ENCODE measurements at regions not wholly inside any gene's neighbourhood (a gene's known extent, or its start where the extent isn't known, plus 50 kb on each side); places are given as distances from the start of the nearest gene placed in this dataset.

GRCh38 chr2:190780594-190780993 is 100.0 kb upstream of the GLS start:
- no peaks in the 10 kb centered on the region for H4K20me1 ChIP-seq (replicated peaks; ENCODE audit: insufficient read depth)
- H3K27ac ChIP-seq (ENCODE audit: low read depth): no peak overlapping the region
- no peak for DNase-seq (ENCODE audit: low spot score)
- Mint-ChIP-seq H3K27me3 (ENCODE audit: insufficient read depth, low read depth, poor library complexity) (no peaks in the 10 kb centered on the region), H3K9me3 (peaks cover 47% of the 10 kb centered on the region), H3K36me3 (ENCODE audit: low read depth) (peaks cover 34% of the 10 kb centered on the region), H3K27ac (no peak overlapping the region), H3K4me3 (no peak overlapping the region), H3K4me1 (peaks cover 6% of the 10 kb centered on the region)
- H3K4me2 ChIP-seq: no peak overlapping the region
- peaks cover 5% of the 10 kb centered on the region for H3K36me3 ChIP-seq (ENCODE audit: insufficient read depth)
- no peaks in the 10 kb centered on the region; the same call in 1 of the 2 replicates for H3K4me1 ChIP-seq (ENCODE audit: insufficient read depth)
- no peak overlapping the region for H2AFZ ChIP-seq
- no peak for TF ChIP-seq ZNF331 (CRISPR knock-in tag; IDR thresholded peaks at IDR 0.05; ENCODE audit: low read depth)
- no peak for TF ChIP-seq ZNF114 (CRISPR knock-in tag; IDR thresholded peaks at IDR 0.05)
- TF ChIP-seq ZNF462 (CRISPR knock-in tag; IDR thresholded peaks at IDR 0.05): no peak
- TF ChIP-seq REST (IDR thresholded peaks at IDR 0.05; ENCODE audit: unreplicated experiment): no peak
- TF ChIP-seq POLR2AphosphoS5 (IDR thresholded peaks at IDR 0.05; ENCODE audit: low read depth): no peak
- no peak for TF ChIP-seq CTCF (conservative IDR thresholded peaks at IDR 0.05; ENCODE audit: low read depth in 2 of 2)
- TF ChIP-seq JUNB (IDR thresholded peaks at IDR 0.05; ENCODE audit: unreplicated experiment): no peak
- no peak for TF ChIP-seq STAT1 (IDR thresholded peaks at IDR 0.05; ENCODE audit: unreplicated experiment)
- TF ChIP-seq CREB1 (CRISPR knock-in tag; IDR thresholded peaks at IDR 0.05; ENCODE audit: low read depth): no peak
- no peak for TF ChIP-seq NANOG (IDR thresholded peaks at IDR 0.05; ENCODE audit: borderline replicate concordance)
- TF ChIP-seq ETS1 (IDR thresholded peaks at IDR 0.05): no peak
- no peak for TF ChIP-seq EZH2 (IDR thresholded peaks at IDR 0.05; ENCODE audit: low read depth, unreplicated experiment)
- TF ChIP-seq EZH2phosphoT487 (IDR thresholded peaks at IDR 0.05; ENCODE audit: unreplicated experiment): no peak
- H3F3A ChIP-seq (replicated peaks; ENCODE audit: low read depth): no peaks in the 10 kb centered on the region
- H3K27me3 ChIP-seq (ENCODE audit: insufficient read depth): no peaks in the 10 kb centered on the region
- no peaks in the 10 kb centered on the region for H3K79me2 ChIP-seq (replicated peaks; ENCODE audit: insufficient read depth)
- no peaks in the 10 kb centered on the region for H3K9me2 ChIP-seq (ENCODE audit: insufficient read depth)
- no peak for ATAC-seq
- H3K4me3 ChIP-seq: no peak overlapping the region

Data from GM23338 (cell line).